GM19023 (cell line): ENCODE measurements at regions not wholly inside any gene's neighbourhood (a gene's known extent, or its start where the extent isn't known, plus 50 kb on each side); places are given as distances from the start of the nearest gene placed in this dataset.
"Not testable (repeated sequence)": the region's sequence is repeated elsewhere in the genome, so short reads cannot be mapped to it uniquely, and the experiment has no call there.

Experiments used
- ATAC-seq: cut with Tn5 transposase; IDR thresholded peaks from one replicate; pipeline ENCODE4 v1.9.1; 2021; ENCODE audit warnings: mild to moderate bottlenecking, moderate library complexity; ENCODE audit not compliant: unreplicated experiment

GRCh38 chr1:206358771-206359170 is 111.5 kb upstream of the IKBKE start:
- ATAC-seq: not testable (repeated sequence)

- ATAC-seq: not testable (repeated sequence)
Observed at GRCh38 chr1:206359377-206359776, 110.9 kb upstream of the IKBKE start.

- not testable (repeated sequence) for ATAC-seq
Observed at GRCh38 chr1:206361978-206362543, 108.2 kb upstream of the IKBKE start.

GRCh38 chr1:206362994-206363393 is 107.3 kb upstream of the IKBKE start:
- not testable (repeated sequence) for ATAC-seq

- not testable (repeated sequence) for ATAC-seq
Observed at GRCh38 chr1:206365271-206365670, 105.0 kb upstream of the IKBKE start.

- not testable (repeated sequence) for ATAC-seq
Observed at GRCh38 chr1:206366131-206366530, 104.1 kb upstream of the IKBKE start.

- not testable (repeated sequence) for ATAC-seq
Observed at GRCh38 chr1:206366772-206367171, 103.5 kb upstream of the IKBKE start.

- ATAC-seq: not testable (repeated sequence)
Observed at GRCh38 chr1:206367955-206368622, 102.2 kb upstream of the IKBKE start.

- ATAC-seq: not testable (repeated sequence)
Observed at GRCh38 chr1:206374725-206375124, 95.6 kb upstream of the IKBKE start.

GRCh38 chr1:206375552-206375951 is 94.7 kb upstream of the IKBKE start:
- not testable (repeated sequence) for ATAC-seq

- ATAC-seq: not testable (repeated sequence)
Observed at GRCh38 chr1:206378506-206378905, 91.8 kb upstream of the IKBKE start.

- not testable (repeated sequence) for ATAC-seq
Observed at GRCh38 chr1:206379245-206379644, 91.0 kb upstream of the IKBKE start.

GRCh38 chr1:206380163-206380790 is 90.0 kb upstream of the IKBKE start:
- not testable (repeated sequence) for ATAC-seq

- ATAC-seq: not testable (repeated sequence)
Observed at GRCh38 chr1:206380791-206381610, 89.3 kb upstream of the IKBKE start.

- ATAC-seq: not testable (repeated sequence)
Observed at GRCh38 chr1:206384029-206384807, 86.1 kb upstream of the IKBKE start.

GRCh38 chr1:206384891-206385290 is 85.4 kb upstream of the IKBKE start:
- ATAC-seq: not testable (repeated sequence)

GRCh38 chr1:206387631-206388030 is 82.6 kb upstream of the IKBKE start:
- ATAC-seq: not testable (repeated sequence)

- ATAC-seq: not testable (repeated sequence)
Observed at GRCh38 chr1:206391903-206392302, 78.4 kb upstream of the IKBKE start.

- ATAC-seq: not testable (repeated sequence)
Observed at GRCh38 chr1:206397501-206397900, 72.8 kb upstream of the IKBKE start.

- not testable (repeated sequence) for ATAC-seq
Observed at GRCh38 chr1:206398261-206398660, 72.0 kb upstream of the IKBKE start.
